ENCODE measurements at regions not wholly inside any gene's neighbourhood (a gene's known extent, or its start where the extent isn't known, plus 50 kb on each side); places are given as distances from the start of the nearest gene placed in this dataset.

GRCh38 chr17:79680318-79680695 lies 50.4 kb upstream of the ENPP7 start:
- no peak overlapping the region for H3K27ac ChIP-seq
- TF ChIP-seq ZFX (IDR thresholded peaks at IDR 0.05; ENCODE audit: borderline replicate concordance) (no peak), CTCF (IDR thresholded peaks at IDR 0.05) (no peak)

- H3K27ac ChIP-seq, result no peak overlapping the region
- TF ChIP-seq CTCF (IDR thresholded peaks at IDR 0.05) (no peak), ZFX (IDR thresholded peaks at IDR 0.05; ENCODE audit: borderline replicate concordance) (no peak)
Observed at GRCh38 chr17:79679631-79680317, 51.0 kb upstream of the ENPP7 start.

- TF ChIP-seq ZFX (IDR thresholded peaks at IDR 0.05; ENCODE audit: borderline replicate concordance) (no peak), CTCF (IDR thresholded peaks at IDR 0.05) (no peak)
- H3K27ac ChIP-seq, result no peak overlapping the region
Observed at GRCh38 chr17:79678736-79679255, 51.9 kb upstream of the ENPP7 start.

DNA sequence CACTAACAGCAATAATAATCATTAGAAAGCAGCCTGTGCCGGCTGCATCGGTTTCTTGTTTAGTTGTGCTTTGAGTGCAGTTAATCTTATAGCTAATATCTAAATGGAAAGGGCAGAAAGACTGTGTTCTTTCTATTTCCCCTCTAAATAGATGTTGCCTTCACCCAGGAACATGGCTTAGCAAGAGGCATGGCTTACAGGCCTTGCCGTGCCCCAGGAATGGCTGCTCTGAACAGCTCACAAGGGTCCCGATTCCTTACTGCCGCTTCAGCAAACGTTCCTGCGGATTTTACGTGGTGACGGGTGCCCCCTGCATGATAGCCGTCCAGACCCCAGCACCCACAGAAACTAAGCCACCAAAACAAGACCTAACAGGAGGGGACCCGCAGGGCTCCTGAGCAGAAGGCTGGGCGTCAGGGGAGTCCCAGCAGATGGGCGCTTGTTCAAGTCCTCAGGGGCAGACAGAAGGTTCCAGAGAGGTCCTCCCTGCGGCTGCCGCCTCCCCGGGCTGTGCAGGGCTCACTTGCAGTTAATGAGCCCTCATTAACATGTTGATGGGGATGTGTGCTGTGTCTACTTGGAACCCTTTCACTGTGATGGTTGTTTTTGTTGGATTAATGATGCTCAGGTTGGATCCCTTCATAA lies 52.5 kb upstream of the ENPP7 start:
- H3K27ac ChIP-seq, result no peak overlapping the region
- TF ChIP-seq ZFX (IDR thresholded peaks at IDR 0.05; ENCODE audit: borderline replicate concordance), result no peak
- no peak for TF ChIP-seq CTCF (IDR thresholded peaks at IDR 0.05)

- H3K27ac ChIP-seq, result no peak overlapping the region
- TF ChIP-seq CTCF (IDR thresholded peaks at IDR 0.05) (no peak), ZFX (IDR thresholded peaks at IDR 0.05; ENCODE audit: borderline replicate concordance) (no peak)
Observed at GRCh38 chr17:79677646-79678045, 53.1 kb upstream of the ENPP7 start.

- no peak overlapping the region for H3K27ac ChIP-seq
- TF ChIP-seq ZFX (IDR thresholded peaks at IDR 0.05; ENCODE audit: borderline replicate concordance) (no peak), CTCF (IDR thresholded peaks at IDR 0.05) (no peak)
Observed at GRCh38 chr17:79676796-79677195, 53.9 kb upstream of the ENPP7 start.

DNA sequence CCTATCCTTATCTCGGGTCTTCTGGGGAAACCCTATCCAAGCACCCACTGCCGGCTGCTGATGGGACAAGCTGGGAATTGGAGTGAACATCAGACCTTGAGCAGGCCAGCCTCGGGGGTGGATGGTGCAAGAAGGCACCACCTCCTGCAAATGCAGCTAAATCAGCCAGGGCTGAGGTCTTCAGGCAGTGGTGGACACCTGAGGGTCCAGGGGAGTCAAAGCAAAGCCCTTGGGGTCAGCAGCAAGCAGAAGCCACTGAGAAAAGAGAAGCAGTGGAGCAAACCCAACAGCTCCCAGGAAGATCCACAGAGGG lies 55.4 kb upstream of the ENPP7 start:
- H3K27ac ChIP-seq, result no peak overlapping the region
- no peak for TF ChIP-seq CTCF (IDR thresholded peaks at IDR 0.05)
- no peak for TF ChIP-seq ZFX (IDR thresholded peaks at IDR 0.05; ENCODE audit: borderline replicate concordance)

Data from 22Rv1 (cell line).